ENCODE measurements at regions not wholly inside any gene's neighbourhood (a gene's known extent, or its start where the extent isn't known, plus 50 kb on each side); places are given as distances from the start of the nearest gene placed in this dataset.

DNA sequence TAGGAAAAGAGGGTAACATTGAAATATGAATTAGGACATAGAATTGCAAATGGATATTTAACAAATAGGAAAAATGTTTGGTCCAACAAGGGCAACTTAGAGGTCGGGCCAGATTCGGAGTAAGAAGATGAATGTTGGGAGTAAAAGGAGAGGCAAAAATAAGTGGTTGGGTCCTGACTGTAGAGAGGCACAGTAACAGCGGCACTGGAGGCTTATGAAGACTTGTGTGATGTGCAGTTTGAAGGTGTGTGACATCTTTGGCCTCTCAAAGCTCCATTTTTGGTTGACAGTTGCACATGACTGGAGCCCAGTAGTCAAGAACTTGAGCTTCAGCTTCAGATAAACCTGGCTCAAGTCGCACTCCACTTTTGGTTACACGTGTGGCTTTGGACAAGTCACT lies 109.9 kb upstream of the PAXBP1 start:
- TF ChIP-seq, protein P1, sequence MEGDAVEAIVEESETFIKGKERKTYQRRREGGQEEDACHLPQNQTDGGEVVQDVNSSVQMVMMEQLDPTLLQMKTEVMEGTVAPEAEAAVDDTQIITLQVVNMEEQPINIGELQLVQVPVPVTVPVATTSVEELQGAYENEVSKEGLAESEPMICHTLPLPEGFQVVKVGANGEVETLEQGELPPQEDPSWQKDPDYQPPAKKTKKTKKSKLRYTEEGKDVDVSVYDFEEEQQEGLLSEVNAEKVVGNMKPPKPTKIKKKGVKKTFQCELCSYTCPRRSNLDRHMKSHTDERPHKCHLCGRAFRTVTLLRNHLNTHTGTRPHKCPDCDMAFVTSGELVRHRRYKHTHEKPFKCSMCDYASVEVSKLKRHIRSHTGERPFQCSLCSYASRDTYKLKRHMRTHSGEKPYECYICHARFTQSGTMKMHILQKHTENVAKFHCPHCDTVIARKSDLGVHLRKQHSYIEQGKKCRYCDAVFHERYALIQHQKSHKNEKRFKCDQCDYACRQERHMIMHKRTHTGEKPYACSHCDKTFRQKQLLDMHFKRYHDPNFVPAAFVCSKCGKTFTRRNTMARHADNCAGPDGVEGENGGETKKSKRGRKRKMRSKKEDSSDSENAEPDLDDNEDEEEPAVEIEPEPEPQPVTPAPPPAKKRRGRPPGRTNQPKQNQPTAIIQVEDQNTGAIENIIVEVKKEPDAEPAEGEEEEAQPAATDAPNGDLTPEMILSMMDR (conservative IDR thresholded peaks at IDR 0.05; ENCODE audit: low read length) = no peak
- TF ChIP-seq EZH2phosphoT487 (IDR thresholded peaks at IDR 0.05; ENCODE audit: borderline replicate concordance, low read depth, low read length) = no peak
- ChIA-PET POLR2A (no interaction called here), CTCF (ENCODE audit: unreplicated experiment) (no interaction called here)
- H4K20me1 ChIP-seq (ENCODE audit: insufficient read depth, low read length) = no peaks in the 10 kb centered on the region
- no peak overlapping the region for H3K27ac ChIP-seq (ENCODE audit: low read depth, low read length, poor library complexity, severe bottlenecking)
- no TSS peak for BruUV-seq (replicated peaks)
- DNase-seq (ENCODE audit: low spot score) = no peak
- intact Hi-C loops (cut with micrococcal nuclease; ENCODE audit: unreplicated experiment) = no loop called here
- no peaks in the 10 kb centered on the region for H3K36me3 ChIP-seq (ENCODE audit: insufficient read depth, low read length)
- no peaks in the 10 kb centered on the region for H3K9me3 ChIP-seq (ENCODE audit: low read length)
- no peak overlapping the region for H3K4me3 ChIP-seq (ENCODE audit: low read depth, low read length, poor library complexity, severe bottlenecking)
- H2AFZ ChIP-seq (ENCODE audit: low read length) = no peak overlapping the region
- H3K79me2 ChIP-seq (ENCODE audit: insufficient read depth, low read depth, low read length) = no peaks in the 10 kb centered on the region
- no peaks in the 10 kb centered on the region for H3K9me2 ChIP-seq (ENCODE audit: insufficient read depth, low read length)
- no peaks in the 10 kb centered on the region for H3K4me1 ChIP-seq (ENCODE audit: insufficient read depth, low read length, poor library complexity, severe bottlenecking)
- H3K4me2 ChIP-seq (ENCODE audit: low read length) = no peak overlapping the region

GRCh38 chr21:32884062-32884461 lies 112.5 kb upstream of the PAXBP1 start:
- H3K4me3 ChIP-seq (ENCODE audit: low read depth, low read length, poor library complexity, severe bottlenecking) = no peak overlapping the region
- no peaks in the 10 kb centered on the region for H3K4me1 ChIP-seq (ENCODE audit: insufficient read depth, low read length, poor library complexity, severe bottlenecking)
- H4K20me1 ChIP-seq (ENCODE audit: insufficient read depth, low read length) = no peaks in the 10 kb centered on the region
- H3K9me3 ChIP-seq (ENCODE audit: low read length) = no peaks in the 10 kb centered on the region
- CTCF ChIA-PET (ENCODE audit: unreplicated experiment) = no interaction called here
- no peaks in the 10 kb centered on the region for H3K79me2 ChIP-seq (ENCODE audit: insufficient read depth, low read depth, low read length)
- no peak overlapping the region for H3K27ac ChIP-seq (ENCODE audit: low read depth, low read length, poor library complexity, severe bottlenecking)
- H3K9me2 ChIP-seq (ENCODE audit: insufficient read depth, low read length) = no peaks in the 10 kb centered on the region
- no peak for DNase-seq (ENCODE audit: low spot score)
- H3K4me2 ChIP-seq (ENCODE audit: low read length) = no peak overlapping the region
- no peak overlapping the region for H2AFZ ChIP-seq (ENCODE audit: low read length)
- POLR2A ChIA-PET = no interaction called here
- no peak for TF ChIP-seq EZH2phosphoT487 (IDR thresholded peaks at IDR 0.05; ENCODE audit: borderline replicate concordance, low read depth, low read length)
- TF ChIP-seq, protein P1 (conservative IDR thresholded peaks at IDR 0.05; ENCODE audit: low read length) = no peak
- H3K36me3 ChIP-seq (ENCODE audit: insufficient read depth, low read length) = no peaks in the 10 kb centered on the region
- no TSS peak for BruUV-seq (replicated peaks)
- intact Hi-C loops (cut with micrococcal nuclease; ENCODE audit: unreplicated experiment) = no loop called here

GRCh38 chr21:32886339-32886738 lies 114.8 kb upstream of the PAXBP1 start:
- no TSS peak for BruUV-seq (replicated peaks)
- Histone ChIP-seq H3K4me3 (ENCODE audit: low read depth, low read length, poor library complexity, severe bottlenecking) (no peak overlapping the region), H3K79me2 (ENCODE audit: insufficient read depth, low read depth, low read length) (no peaks in the 10 kb centered on the region), H3K27ac (ENCODE audit: low read depth, low read length, poor library complexity, severe bottlenecking) (no peak overlapping the region), H3K4me2 (ENCODE audit: low read length) (no peak overlapping the region), H3K36me3 (ENCODE audit: insufficient read depth, low read length) (no peaks in the 10 kb centered on the region), H3K9me2 (ENCODE audit: insufficient read depth, low read length) (no peaks in the 10 kb centered on the region), H2AFZ (ENCODE audit: low read length) (no peak overlapping the region), H3K4me1 (ENCODE audit: insufficient read depth, low read length, poor library complexity, severe bottlenecking) (no peaks in the 10 kb centered on the region), H4K20me1 (ENCODE audit: insufficient read depth, low read length) (no peaks in the 10 kb centered on the region), H3K9me3 (ENCODE audit: low read length) (no peaks in the 10 kb centered on the region)
- DNase-seq (ENCODE audit: low spot score) = no peak
- CTCF ChIA-PET (ENCODE audit: unreplicated experiment) = no interaction called here
- no peak for TF ChIP-seq EZH2phosphoT487 (IDR thresholded peaks at IDR 0.05; ENCODE audit: borderline replicate concordance, low read depth, low read length)
- TF ChIP-seq, protein P1 (conservative IDR thresholded peaks at IDR 0.05; ENCODE audit: low read length) = no peak
- POLR2A ChIA-PET = no interaction called here
- intact Hi-C loops (cut with micrococcal nuclease; ENCODE audit: unreplicated experiment) = no loop called here
